ENCODE measurements at regions not wholly inside any gene's neighbourhood (a gene's known extent, or its start where the extent isn't known, plus 50 kb on each side); places are given as distances from the start of the nearest gene placed in this dataset.

GRCh38 chr5:155885199-155885598, 441.8 kb upstream of the SGCD start:
- WGBS: no CpG with 5 or more reads among the region's 1 CpG
- Histone ChIP-seq H3K9ac (ENCODE audit: low read depth in 1 of 2, low read length in 2 of 2) (no peak overlapping the region), H3K4me1 (ENCODE audit: control insufficient read depth in 4 of 4, insufficient read depth in 4 of 4, low read length in 3 of 4) (no peaks in the 10 kb centered on the region), H3K27ac (ENCODE audit: low read depth in 1 of 2, low read length in 2 of 2) (no peak overlapping the region), H3K4me3 (ENCODE audit: low read depth in 1 of 3, low read length in 3 of 3) (no peak overlapping the region), H3K36me3 (ENCODE audit: control insufficient read depth in 4 of 4, insufficient read depth in 3 of 4, low read depth in 1 of 4, low read length in 3 of 4) (no peaks in the 10 kb centered on the region), H3K9me3 (ENCODE audit: control insufficient read depth in 4 of 4, low read length in 3 of 4) (no peaks in the 10 kb centered on the region), H3K27me3 (ENCODE audit: control insufficient read depth in 4 of 4, insufficient read depth in 4 of 4, low read length in 3 of 4) (no peaks in the 10 kb centered on the region)
- DNase-seq (ENCODE audit: low spot score): no peak
- TF ChIP-seq ATF3 (IDR thresholded peaks at IDR 0.05): no peak
- no peak for TF ChIP-seq FOXA1 (IDR thresholded peaks at IDR 0.05)
- TF ChIP-seq JUND (IDR thresholded peaks at IDR 0.05): no peak
- no peak for TF ChIP-seq YY1 (IDR thresholded peaks at IDR 0.05)
- TF ChIP-seq EGR1 (IDR thresholded peaks at IDR 0.05; ENCODE audit: low read depth in 2 of 2): no peak
- no peak for TF ChIP-seq HNF4A (conservative IDR thresholded peaks at IDR 0.05)
- no peak for TF ChIP-seq HNF4G (IDR thresholded peaks at IDR 0.05)
- no peak for TF ChIP-seq GABPA (IDR thresholded peaks at IDR 0.05 in 1 of 2, conservative IDR thresholded peaks at IDR 0.05 in 1 of 2)
- TF ChIP-seq FOXA2 (IDR thresholded peaks at IDR 0.05): no peak
- TF ChIP-seq NR2F2 (IDR thresholded peaks at IDR 0.05): no peak
- no peak for TF ChIP-seq REST (IDR thresholded peaks at IDR 0.05)
- no peak for TF ChIP-seq MAX (IDR thresholded peaks at IDR 0.05)
- no peak for TF ChIP-seq ZBTB33 (IDR thresholded peaks at IDR 0.05)
- TF ChIP-seq CTCF (IDR thresholded peaks at IDR 0.05; ENCODE audit: low read depth, low read length, missing input control): no peak
- no peak for TF ChIP-seq SP1 (IDR thresholded peaks at IDR 0.05)
- no peak for TF ChIP-seq TAF1 (conservative IDR thresholded peaks at IDR 0.05)
- TF ChIP-seq RXRA (IDR thresholded peaks at IDR 0.05): no peak
- TF ChIP-seq RAD21 (IDR thresholded peaks at IDR 0.05): no peak

Measured in liver (tissue), 8 donors.